ENCODE measurements at regions not wholly inside any gene's neighbourhood (a gene's known extent, or its start where the extent isn't known, plus 50 kb on each side); places are given as distances from the start of the nearest gene placed in this dataset.
"Not testable (repeated sequence)": the region's sequence is repeated elsewhere in the genome, so short reads cannot be mapped to it uniquely, and the experiment has no call there.

GRCh38 chrX:53768451-53768850 lies 81.9 kb upstream of the HUWE1 start:
- no peak for TF ChIP-seq CTCF (IDR thresholded peaks at IDR 0.05; ENCODE audit: extremely low read depth, insufficient read depth, missing control alignments)
- no peak for DNase-seq (ENCODE audit: low spot score)
- in situ Hi-C loops (cut with MboI; ENCODE audit: low pct_unique_long_range_greater_than_20kb, low sequenced_read_pairs, unreplicated experiment): no loop called here

DNA sequence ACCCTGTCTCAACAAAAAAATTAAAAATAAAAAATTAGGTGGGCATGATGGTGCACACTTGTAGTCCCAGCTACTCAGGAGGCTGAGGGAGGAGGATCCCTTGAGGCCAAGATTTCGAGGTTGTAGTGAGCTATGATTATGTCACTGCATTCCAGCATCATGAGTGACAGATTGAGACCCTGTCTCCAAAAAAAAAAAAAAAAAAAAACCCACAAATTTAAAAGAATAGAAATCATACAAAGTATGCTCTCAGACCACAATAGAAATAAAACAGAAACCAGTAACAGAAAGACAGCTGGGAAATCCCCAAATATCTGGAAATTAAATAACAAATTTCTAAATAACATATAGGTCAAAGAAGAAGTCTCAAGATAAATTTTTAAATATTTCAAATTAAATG lies 81.0 kb upstream of the HUWE1 start:
- no peak for DNase-seq (ENCODE audit: low spot score)
- in situ Hi-C loops (cut with MboI; ENCODE audit: low pct_unique_long_range_greater_than_20kb, low sequenced_read_pairs, unreplicated experiment): no loop called here
- no peak for TF ChIP-seq CTCF (IDR thresholded peaks at IDR 0.05; ENCODE audit: extremely low read depth, insufficient read depth, missing control alignments)

DNA sequence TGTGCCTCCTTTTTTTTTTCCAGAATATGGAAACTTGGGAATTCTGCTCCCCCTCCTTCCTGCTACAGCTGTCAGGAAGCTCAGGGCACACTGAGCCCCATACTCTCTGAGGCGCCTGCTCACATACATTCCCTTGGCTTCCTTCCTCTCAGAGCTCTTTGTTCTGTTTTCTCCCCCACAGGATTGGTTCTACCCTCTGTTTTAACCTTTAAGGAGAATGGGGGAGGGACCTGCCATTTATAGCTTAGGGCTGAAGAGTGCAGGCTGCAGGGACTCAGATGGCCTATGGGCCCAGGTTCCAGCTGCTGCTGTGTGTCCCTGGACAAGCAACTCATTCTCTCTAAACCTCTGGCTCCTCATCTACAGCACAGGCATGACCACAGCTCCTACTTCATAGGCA lies 70.7 kb upstream of the HUWE1 start:
- DNase-seq (ENCODE audit: low spot score); in situ Hi-C loops (cut with MboI; ENCODE audit: low pct_unique_long_range_greater_than_20kb, low sequenced_read_pairs, unreplicated experiment): not testable (repeated sequence)

DNA sequence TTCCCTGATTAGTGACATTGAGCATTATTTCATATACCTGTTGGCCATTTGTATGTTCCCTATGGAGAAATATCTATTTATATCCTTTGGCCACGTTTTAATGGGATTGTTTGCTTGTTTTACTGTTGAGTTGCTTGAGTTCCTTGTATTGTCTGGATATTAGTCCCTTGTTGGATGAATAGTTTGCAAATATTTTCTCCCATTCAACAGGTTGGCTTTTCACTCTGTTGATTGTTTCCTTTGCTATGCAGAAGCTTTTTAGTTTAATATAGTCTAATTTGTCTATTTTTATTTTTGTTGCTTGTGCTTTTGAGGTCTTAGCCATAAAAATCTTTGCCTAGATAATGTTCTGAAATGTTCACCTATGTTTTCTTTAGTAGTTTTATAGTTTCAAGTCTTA lies 60.2 kb upstream of the HUWE1 start:
- no peak for TF ChIP-seq CTCF (IDR thresholded peaks at IDR 0.05; ENCODE audit: extremely low read depth, insufficient read depth, missing control alignments)
- in situ Hi-C loops (cut with MboI; ENCODE audit: low pct_unique_long_range_greater_than_20kb, low sequenced_read_pairs, unreplicated experiment): no loop called here
- DNase-seq (ENCODE audit: low spot score): no peak

DNA sequence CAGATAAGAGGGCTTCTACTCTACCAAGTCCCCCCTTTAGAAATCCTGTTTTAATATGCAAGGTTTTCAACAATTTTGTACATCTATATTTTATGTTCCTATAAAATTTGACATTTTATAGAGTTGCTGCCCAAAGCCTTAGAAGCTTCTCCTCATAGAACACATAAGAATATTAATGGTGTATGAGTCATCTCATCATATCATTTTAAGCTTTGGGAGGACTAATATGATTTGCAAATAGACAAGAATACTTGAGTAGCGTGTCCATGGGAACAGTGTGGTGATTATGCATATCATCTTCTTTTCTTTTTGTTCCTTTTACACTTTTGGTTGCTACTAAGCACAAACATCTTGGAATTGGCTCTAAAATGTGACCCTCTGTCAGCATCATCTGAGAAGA lies 56.7 kb upstream of the HUWE1 start:
- in situ Hi-C loops (cut with MboI; ENCODE audit: low pct_unique_long_range_greater_than_20kb, low sequenced_read_pairs, unreplicated experiment): no loop called here
- TF ChIP-seq CTCF (IDR thresholded peaks at IDR 0.05; ENCODE audit: extremely low read depth, insufficient read depth, missing control alignments): no peak
- DNase-seq (ENCODE audit: low spot score): no peak

DNA sequence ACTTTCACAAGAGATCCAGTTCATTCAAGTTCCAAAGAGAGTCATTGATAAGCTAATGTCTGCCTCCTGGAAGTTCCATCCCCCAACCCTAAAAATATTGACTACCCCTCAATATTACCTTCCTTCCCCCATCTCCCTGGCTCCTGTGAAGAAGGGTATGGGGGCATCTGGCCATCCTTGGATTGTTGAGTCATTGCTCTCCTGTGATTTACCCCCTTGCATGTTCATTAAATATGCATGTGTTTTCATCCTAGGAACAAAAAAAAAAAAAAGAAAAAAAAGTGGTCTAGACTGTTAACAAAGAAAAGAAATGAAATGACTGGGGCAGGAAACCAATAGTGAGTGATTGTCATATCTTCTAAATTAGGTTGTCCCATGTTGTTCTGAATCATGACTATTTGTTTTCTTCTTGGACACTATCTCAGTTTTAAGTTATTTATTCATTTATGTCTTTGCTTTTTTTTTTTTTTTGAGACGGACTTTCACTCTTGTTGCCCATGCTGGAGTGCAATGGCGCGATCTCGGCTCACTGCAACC lies 51.9 kb upstream of the HUWE1 start:
- in situ Hi-C loops (cut with MboI; ENCODE audit: low pct_unique_long_range_greater_than_20kb, low sequenced_read_pairs, unreplicated experiment): no loop called here
- DNase-seq (ENCODE audit: low spot score): no peak
- no peak for TF ChIP-seq CTCF (IDR thresholded peaks at IDR 0.05; ENCODE audit: extremely low read depth, insufficient read depth, missing control alignments)
